Activated naive CD4-positive, alpha-beta T cell treated with anti-CD3 and anti-CD28 coated beads for 36 hours (primary cell): ENCODE measurements at regions not wholly inside any gene's neighbourhood (a gene's known extent, or its start where the extent isn't known, plus 50 kb on each side); places are given as distances from the start of the nearest gene placed in this dataset.
"Not testable (repeated sequence)": the region's sequence is repeated elsewhere in the genome, so short reads cannot be mapped to it uniquely, and the experiment has no call there.

Experiments used
- CTCF ChIA-PET: fragments of 350-600 bp; sonication (Branson Sonifier 250); formaldehyde crosslinking; loops from one replicate; lab custom pipeline; 2021; ENCODE audit warnings: antibody characterized with exemption; lab: Charles Lee
- DNase-seq: peaks from one replicate; pipeline ENCODE4 v3.0.0-alpha.2; 2020
- H3K27ac Mint-ChIP-seq: one replicate; pipeline ENCODE4 v1.8.0; 2021; ENCODE audit warnings: mild to moderate bottlenecking, mixed read lengths
- H3K27me3 Mint-ChIP-seq: one replicate; pipeline ENCODE4 v1.8.0; 2021; ENCODE audit warnings: low read depth, mixed read lengths
- H3K36me3 Mint-ChIP-seq: one replicate; pipeline ENCODE4 v1.8.0; 2021; ENCODE audit warnings: low read depth, mixed read lengths
- H3K4me1 Mint-ChIP-seq: one replicate; pipeline ENCODE4 v1.8.0; 2021; ENCODE audit warnings: low read depth, mixed read lengths
- H3K4me3 Mint-ChIP-seq: one replicate; pipeline ENCODE4 v1.8.0; 2021; ENCODE audit warnings: mild to moderate bottlenecking, moderate library complexity, mixed read lengths
- H3K9me3 Mint-ChIP-seq: one replicate; pipeline ENCODE4 v1.8.0; 2021; ENCODE audit warnings: mixed read lengths
- intact Hi-C: fragments of 100-400 bp; cut with micrococcal nuclease; formaldehyde crosslinking; loops from one replicate; pipeline ENCODE4 v1.15.1; 2023

DNA sequence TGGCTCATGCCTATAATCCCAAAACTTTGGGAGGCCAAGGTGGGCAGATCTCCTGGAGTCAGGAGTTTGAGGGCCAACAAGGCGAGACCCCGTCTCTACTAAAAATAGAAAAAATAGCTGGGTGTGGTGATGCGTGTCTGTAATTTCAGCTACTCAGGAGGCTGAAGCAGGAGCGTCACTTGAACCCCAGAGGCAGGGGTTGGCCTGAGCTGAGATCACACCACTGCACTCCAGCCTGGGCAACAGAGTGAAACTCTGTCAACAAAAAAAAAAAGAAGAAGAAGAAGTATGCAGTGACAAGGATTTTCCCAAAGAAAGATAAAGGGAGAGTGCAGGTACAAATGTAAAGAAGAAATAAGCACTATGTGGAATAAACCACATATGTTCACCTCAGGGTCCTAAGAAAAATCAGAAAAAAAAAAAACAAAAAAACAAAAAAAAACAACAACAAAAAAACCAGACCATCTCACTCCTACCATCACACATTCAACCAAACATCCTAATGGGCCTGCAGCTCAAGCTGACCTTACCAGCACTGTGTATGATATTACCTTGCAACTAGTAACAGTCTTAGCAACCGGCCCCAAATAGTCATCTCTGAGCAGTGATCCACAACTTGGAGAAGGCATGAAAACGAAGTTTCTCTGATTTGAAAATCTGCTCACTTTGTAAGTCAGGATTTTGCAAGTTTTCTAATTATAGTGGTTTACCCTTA, 296.7 kb upstream of the PROK2 start:
- no peaks in the 10 kb centered on the region for H3K36me3 Mint-ChIP-seq
- CTCF ChIA-PET: no interaction called here
- H3K27ac Mint-ChIP-seq: no peak overlapping the region
- intact Hi-C loops: no loop called here
- no peak for DNase-seq
- peaks cover 1% of the 10 kb centered on the region for H3K9me3 Mint-ChIP-seq
- no peak overlapping the region for H3K4me3 Mint-ChIP-seq
- peaks cover 29% of the 10 kb centered on the region for H3K4me1 Mint-ChIP-seq
- H3K27me3 Mint-ChIP-seq: peaks cover 3% of the 10 kb centered on the region

DNA sequence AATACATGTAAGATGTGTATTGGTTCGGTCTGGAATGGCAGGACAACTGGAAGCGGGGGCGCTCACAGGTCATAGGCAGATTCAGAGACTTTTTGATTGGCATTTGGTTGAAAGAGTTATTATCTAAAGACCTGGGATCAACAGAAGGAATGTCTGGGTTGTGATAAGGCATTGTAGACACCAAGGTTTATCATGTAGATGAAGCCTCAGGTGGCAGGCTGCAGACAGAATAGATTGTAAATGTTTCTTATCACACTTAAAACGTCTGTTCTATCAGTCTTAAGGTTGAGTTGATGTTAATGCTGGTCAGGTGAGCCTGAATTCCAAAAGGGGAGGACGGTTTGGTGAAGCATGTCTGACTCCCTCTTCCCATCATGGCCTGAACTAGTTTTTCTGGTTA, 295.9 kb upstream of the PROK2 start:
- Mint-ChIP-seq H3K27ac (no peak overlapping the region), H3K4me1 (peaks cover 29% of the 10 kb centered on the region), H3K9me3 (peaks cover 7% of the 10 kb centered on the region), H3K36me3 (no peaks in the 10 kb centered on the region), H3K4me3 (no peak overlapping the region), H3K27me3 (peaks cover 3% of the 10 kb centered on the region)
- no peak for DNase-seq
- intact Hi-C loops: loop anchor here (1.0 kb wide), 2 partner anchors 98 to 102 kb away; no protein-coding TSS in a partner anchor
- CTCF ChIA-PET: no interaction called here

DNA sequence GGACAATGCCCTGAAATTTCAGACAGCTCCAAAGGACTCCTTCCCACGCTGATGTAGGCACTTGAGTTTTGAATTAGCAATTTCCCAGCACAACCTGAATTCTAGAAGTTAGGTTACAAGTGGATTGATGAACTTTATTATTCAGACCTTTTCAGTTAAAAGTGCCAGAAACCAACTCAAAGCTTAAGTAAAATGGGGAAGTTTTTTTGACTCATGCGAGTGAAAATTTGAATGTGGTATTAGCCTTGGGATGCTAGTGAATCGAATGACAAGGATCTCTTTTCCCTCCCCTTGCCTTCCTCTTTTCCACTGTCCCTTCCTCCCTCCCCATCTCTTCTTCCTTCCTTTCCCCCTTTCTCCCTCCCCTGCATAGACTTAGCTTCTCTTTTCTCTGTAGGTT, 295.1 kb upstream of the PROK2 start:
- peaks cover 3% of the 10 kb centered on the region for H3K27me3 Mint-ChIP-seq
- no peaks in the 10 kb centered on the region for H3K36me3 Mint-ChIP-seq
- no peak overlapping the region for H3K4me3 Mint-ChIP-seq
- intact Hi-C loops: loop anchor here (1.0 kb wide), 2 partner anchors 98 to 102 kb away; no protein-coding TSS in a partner anchor
- CTCF ChIA-PET: interaction anchor here (0.7 to 1.3 kb wide), 2 partner anchors 9 to 184 kb away, joined by 3 read pairs; no protein-coding TSS in a partner anchor
- peaks cover 14% of the 10 kb centered on the region for H3K9me3 Mint-ChIP-seq
- no peak overlapping the region for H3K27ac Mint-ChIP-seq
- H3K4me1 Mint-ChIP-seq: peaks cover 29% of the 10 kb centered on the region
- no peak for DNase-seq

DNA sequence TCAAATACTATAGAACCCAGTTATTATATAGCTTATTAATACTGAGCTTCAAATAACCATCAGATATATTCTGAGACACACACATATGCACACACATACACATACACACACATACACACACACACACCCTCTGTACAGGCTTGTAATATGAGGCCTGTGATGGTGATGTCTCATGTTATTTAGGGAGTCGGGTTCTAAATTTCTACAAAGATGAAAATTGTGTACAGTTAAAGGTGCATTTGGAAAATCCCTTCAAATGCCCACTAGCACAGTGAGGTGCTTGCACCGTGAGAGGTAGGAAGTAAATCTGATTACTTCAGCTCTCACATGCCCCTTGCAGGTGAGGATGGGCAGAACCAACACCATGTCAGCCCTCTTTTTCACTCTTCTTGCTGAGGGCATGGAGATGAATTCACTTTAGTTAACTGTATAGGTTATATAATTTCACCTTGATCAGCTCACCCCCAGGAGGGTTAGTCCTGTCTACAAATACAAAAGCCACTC, 294.5 kb upstream of the PROK2 start:
- intact Hi-C loops: no loop called here
- CTCF ChIA-PET: interaction anchor here (0.7 to 1.3 kb wide), 2 partner anchors 8 to 183 kb away, joined by 3 read pairs; no protein-coding TSS in a partner anchor
- H3K4me1 Mint-ChIP-seq: peaks cover 29% of the 10 kb centered on the region

DNA sequence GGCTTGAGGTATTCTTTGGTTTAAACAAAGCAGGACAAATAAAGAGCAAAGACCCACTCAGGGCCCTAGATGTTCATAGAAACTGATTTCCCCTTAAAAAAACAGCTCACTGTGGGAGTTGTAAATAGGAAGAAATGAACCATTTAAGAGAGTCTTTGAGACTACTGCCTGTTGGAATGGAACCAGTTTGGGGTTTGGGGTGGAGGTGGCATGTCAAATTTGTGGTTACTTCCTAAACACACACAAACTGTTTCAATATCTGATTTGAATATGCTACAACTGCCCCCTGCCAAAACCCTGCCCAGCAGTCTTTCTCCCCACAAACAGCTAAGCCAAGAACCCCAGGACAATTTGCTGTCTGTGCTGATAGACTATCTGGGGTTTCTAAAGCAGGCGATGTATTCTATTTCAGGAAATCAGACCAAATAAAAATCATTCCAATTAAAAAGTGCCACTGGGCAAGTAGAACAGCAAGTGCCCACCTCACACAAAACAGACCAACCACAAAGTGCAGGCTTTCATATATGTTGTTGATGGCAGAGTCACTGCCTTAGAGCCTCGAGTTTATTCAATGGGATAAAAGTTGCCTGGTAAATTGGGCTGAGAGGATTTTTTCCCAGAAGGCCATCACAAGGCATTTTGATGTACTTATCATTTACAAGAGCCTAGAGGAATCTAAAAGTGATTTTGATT, 293.9 kb upstream of the PROK2 start:
- Mint-ChIP-seq H3K4me3 (no peak overlapping the region), H3K27ac (no peak overlapping the region), H3K9me3 (peaks cover 16% of the 10 kb centered on the region), H3K27me3 (peaks cover 3% of the 10 kb centered on the region), H3K4me1 (peaks cover 29% of the 10 kb centered on the region), H3K36me3 (no peaks in the 10 kb centered on the region)
- intact Hi-C loops: no loop called here
- DNase-seq: no peak
- CTCF ChIA-PET: interaction anchor here (1.3 kb wide), 1 partner anchor 8 kb away, joined by 3 read pairs; no protein-coding TSS in a partner anchor

More for the DNA sequence above, 294.5 kb upstream of the PROK2 start:
- no peaks in the 10 kb centered on the region for H3K36me3 Mint-ChIP-seq
- H3K27ac Mint-ChIP-seq: no peak overlapping the region
- H3K4me3 Mint-ChIP-seq: no peak overlapping the region
- peaks cover 16% of the 10 kb centered on the region for H3K9me3 Mint-ChIP-seq
- H3K27me3 Mint-ChIP-seq: peaks cover 3% of the 10 kb centered on the region
- no peak for DNase-seq

DNA sequence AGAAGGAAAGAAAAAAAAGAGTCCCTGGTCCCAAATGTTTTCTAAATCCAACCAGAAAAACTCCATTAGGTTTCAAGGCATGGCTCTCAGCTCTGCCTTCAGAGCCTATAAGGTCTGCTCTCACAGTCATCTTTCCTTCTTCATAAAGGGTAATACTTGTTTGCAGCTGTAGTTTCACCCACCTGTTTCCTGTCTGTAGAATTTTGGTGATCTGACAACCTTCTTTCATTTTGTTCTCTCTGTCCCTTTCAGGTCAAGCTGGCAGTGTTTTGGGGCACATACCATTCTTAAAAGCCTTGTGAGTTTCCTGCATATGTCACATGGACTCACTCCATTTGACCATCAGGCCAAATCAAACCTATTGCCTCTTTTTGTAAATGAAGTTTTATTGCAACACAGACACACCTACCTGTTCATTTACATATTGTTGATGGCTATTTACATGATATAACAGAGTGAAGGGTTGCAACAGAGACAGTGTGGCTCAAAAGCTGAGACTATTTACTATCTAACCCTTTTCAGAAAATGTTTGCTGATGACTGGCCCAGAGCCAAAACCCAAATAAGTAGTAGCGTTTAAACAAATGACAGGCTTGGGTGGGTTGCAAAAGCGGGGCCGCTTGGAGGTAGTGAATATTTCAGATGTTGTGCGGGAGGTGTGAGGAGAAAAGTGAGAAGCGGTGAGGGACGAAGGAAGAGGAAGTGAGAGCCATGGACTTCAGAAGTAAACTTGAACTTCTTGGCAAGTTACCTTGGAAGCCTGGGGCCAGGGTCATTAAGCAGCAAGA, 292.7 kb upstream of the PROK2 start:
- Mint-ChIP-seq H3K27ac (no peak overlapping the region), H3K4me3 (no peak overlapping the region), H3K4me1 (peaks cover 22% of the 10 kb centered on the region), H3K27me3 (no peaks in the 10 kb centered on the region), H3K9me3 (peaks cover 16% of the 10 kb centered on the region), H3K36me3 (no peaks in the 10 kb centered on the region)
- DNase-seq: no peak
- CTCF ChIA-PET: interaction anchor here (0.7 kb wide), 1 partner anchor 20 kb away, joined by 3 read pairs; no protein-coding TSS in a partner anchor
- intact Hi-C loops: no loop called here

DNA sequence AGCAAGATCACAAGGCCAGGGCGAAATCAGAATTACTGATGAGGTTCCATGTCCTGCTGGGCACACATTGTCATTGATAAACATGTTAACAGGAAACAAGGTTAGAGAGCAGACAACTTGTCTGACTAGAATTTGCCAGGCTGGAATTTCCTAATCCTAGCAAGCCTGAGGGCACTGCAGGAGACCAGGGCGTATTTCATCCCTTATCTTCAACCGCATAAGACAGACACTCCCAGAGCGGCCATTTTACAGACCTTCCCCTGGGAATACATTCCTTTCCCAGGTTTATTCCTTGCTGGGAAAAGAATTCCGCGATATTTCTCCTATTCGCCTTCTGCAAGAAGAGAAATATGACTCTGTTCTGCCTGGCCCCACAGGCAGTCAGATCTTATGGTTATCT, 290.9 kb upstream of the PROK2 start:
- H3K27ac Mint-ChIP-seq, DNase-seq, H3K4me3 Mint-ChIP-seq, intact Hi-C loops, H3K27me3 Mint-ChIP-seq, CTCF ChIA-PET, H3K36me3 Mint-ChIP-seq: not testable (repeated sequence)
- H3K9me3 Mint-ChIP-seq: peaks cover 16% of the 10 kb centered on the region
- peaks cover 19% of the 10 kb centered on the region for H3K4me1 Mint-ChIP-seq

DNA sequence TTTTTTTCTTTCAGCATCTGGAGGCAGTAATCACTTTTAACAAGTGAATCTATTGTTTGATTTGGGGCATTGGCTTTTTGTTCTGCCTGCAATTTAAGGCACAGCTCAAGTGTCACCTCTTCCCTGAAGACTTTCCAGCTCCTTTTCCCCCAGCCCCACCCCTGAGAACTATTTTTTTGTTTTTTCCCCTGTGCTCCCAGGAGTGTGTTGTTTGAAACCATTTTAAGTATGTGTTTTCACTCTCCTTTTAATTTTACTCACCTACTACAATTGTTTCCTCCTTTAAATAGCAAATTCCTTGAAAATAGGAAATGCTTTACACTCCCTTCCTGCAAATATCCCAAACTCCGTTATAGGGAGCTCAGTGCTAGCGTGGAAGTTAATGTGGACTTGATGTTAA, 286.7 kb upstream of the PROK2 start:
- no peaks in the 10 kb centered on the region for H3K4me1 Mint-ChIP-seq
- intact Hi-C loops: no loop called here

DNA sequence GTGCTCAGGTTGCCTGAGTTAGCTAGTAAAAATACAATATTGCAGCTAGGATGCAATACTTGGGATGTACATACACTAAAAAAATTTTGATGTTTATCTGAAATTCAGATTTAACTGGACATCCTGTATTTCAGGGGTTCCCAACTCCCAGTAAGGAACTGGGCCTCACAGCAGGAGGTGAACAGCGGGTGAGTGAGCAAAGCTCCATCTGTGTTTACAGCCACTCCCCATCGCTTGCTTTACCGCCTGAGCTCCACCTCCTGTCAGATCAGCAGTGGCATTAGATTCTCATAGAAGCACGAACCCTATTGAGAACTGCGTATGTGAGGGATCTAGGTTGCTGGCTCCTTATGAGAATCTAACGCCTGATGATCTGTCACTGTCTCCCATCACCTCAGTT, 285.1 kb upstream of the PROK2 start:
- no peak for DNase-seq
- Mint-ChIP-seq H3K4me1 (no peaks in the 10 kb centered on the region), H3K27ac (no peak overlapping the region), H3K36me3 (no peaks in the 10 kb centered on the region), H3K27me3 (peaks cover 2% of the 10 kb centered on the region), H3K9me3 (peaks cover under 1% of the 10 kb centered on the region), H3K4me3 (no peak overlapping the region)
- CTCF ChIA-PET: no interaction called here
- intact Hi-C loops: no loop called here

More for the DNA sequence above, 286.7 kb upstream of the PROK2 start:
- Mint-ChIP-seq H3K27me3 (peaks cover 2% of the 10 kb centered on the region), H3K36me3 (no peaks in the 10 kb centered on the region), H3K27ac (no peak overlapping the region), H3K9me3 (peaks cover 15% of the 10 kb centered on the region), H3K4me3 (no peak overlapping the region)
- CTCF ChIA-PET: interaction anchor here (1.4 kb wide), 1 partner anchor 8 kb away, joined by 3 read pairs; no protein-coding TSS in a partner anchor
- DNase-seq: no peak

DNA sequence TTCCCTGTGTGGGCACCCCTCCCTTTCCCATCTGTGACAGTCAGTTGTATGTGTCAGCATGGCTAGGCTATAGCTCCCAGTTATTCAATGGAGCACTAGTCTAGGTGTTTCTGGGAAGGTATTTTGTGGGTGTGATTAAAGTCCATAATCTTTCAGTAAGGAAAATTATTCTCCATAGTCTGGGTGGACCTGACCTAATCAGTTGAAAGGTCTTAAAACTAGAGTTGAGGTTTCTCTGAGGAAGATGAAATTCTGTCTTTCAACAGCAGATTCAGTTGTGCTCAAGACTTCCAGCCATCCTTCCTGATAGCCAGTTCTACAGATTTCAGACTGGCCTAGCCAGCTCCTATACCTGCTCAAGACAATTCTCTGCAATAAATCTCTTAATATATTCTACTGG, 284.6 kb upstream of the PROK2 start:
- Mint-ChIP-seq H3K36me3 (no peaks in the 10 kb centered on the region), H3K27ac (no peak overlapping the region), H3K9me3 (no peaks in the 10 kb centered on the region), H3K4me1 (no peaks in the 10 kb centered on the region), H3K27me3 (peaks cover 2% of the 10 kb centered on the region), H3K4me3 (no peak overlapping the region)
- DNase-seq: no peak
- intact Hi-C loops: no loop called here
- CTCF ChIA-PET: no interaction called here

DNA sequence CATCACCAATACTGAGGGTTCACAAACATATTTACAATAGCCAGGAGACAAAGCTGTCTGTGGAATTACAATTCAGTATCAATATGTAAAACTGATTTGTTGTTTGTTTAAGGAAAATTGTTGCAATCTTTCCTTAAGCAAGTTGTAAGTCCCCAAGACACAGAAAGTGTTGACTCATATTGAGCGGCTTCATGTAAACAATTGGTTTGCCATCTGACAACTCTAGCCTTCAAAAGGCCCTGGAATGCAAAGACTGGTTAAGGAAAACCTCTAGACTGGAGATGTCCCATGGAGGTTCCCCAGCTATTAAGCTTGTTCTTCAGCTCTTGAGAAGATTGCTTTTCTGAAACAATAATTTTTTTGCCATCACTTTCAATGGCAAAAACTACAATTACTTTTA, 283.7 kb upstream of the PROK2 start:
- CTCF ChIA-PET: no interaction called here
- Mint-ChIP-seq H3K36me3 (no peaks in the 10 kb centered on the region), H3K27ac (no peak overlapping the region), H3K27me3 (peaks cover 2% of the 10 kb centered on the region), H3K4me1 (no peaks in the 10 kb centered on the region), H3K9me3 (peaks cover 6% of the 10 kb centered on the region), H3K4me3 (no peak overlapping the region)
- intact Hi-C loops: no loop called here
- DNase-seq: no peak

DNA sequence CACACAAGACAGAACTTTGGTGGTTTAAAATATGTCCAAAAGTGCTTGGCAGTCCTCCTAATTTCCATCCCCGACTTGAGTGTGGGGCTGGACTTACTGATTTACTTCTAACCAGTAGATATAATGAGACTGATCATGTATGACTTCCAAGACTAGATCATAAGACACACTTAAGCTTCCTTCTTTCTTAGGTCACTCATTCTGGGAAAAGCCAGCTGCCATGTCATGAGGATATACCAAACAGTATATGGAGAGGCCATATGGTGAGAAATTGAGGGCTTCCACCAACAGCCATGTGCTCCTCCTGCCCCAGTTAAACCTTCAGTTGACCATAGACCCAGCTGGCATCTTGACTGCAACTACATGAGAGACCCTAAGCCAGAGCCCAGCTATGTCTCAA, 282.8 kb upstream of the PROK2 start:
- CTCF ChIA-PET: no interaction called here
- peaks cover 6% of the 10 kb centered on the region for H3K9me3 Mint-ChIP-seq
- DNase-seq: no peak
- H3K4me3 Mint-ChIP-seq: no peak overlapping the region
- H3K27ac Mint-ChIP-seq: no peak overlapping the region
- H3K36me3 Mint-ChIP-seq: no peaks in the 10 kb centered on the region
- H3K27me3 Mint-ChIP-seq: peaks cover 5% of the 10 kb centered on the region
- intact Hi-C loops: no loop called here
- H3K4me1 Mint-ChIP-seq: no peaks in the 10 kb centered on the region
